Hematopoietic multipotent progenitor cell (in vitro differentiated cells): ENCODE measurements at regions not wholly inside any gene's neighbourhood (a gene's known extent, or its start where the extent isn't known, plus 50 kb on each side); places are given as distances from the start of the nearest gene placed in this dataset.
"Not testable (repeated sequence)": the region's sequence is repeated elsewhere in the genome, so short reads cannot be mapped to it uniquely, and the experiment has no call there.

Source experiments
- DNase-seq, 3 donors: peaks; one replicate each; pipeline ENCODE4 v3.0.0-alpha.2; 2011 to 2015; ENCODE audit warnings: low read depth in 2 of 3, low spot score in 2 of 3

- no peak for DNase-seq
Measured at GRCh38 chr20:19921284-19921793, 95.8 kb upstream of the NAA20 start.

- DNase-seq, result not testable (repeated sequence)
Measured at GRCh38 chr20:19921829-19922228, 95.3 kb upstream of the NAA20 start.

- no peak for DNase-seq
Measured at GRCh38 chr20:19922716-19923115, 94.4 kb upstream of the NAA20 start.

- DNase-seq, result no peak
Measured at GRCh38 chr20:19923762-19924161, 93.4 kb upstream of the NAA20 start.

- DNase-seq, result no peak
Measured at GRCh38 chr20:19924255-19924654, 92.9 kb upstream of the NAA20 start.

- no peak for DNase-seq
Measured at GRCh38 chr20:19926591-19926990, 90.6 kb upstream of the NAA20 start.

- no peak for DNase-seq
Measured at GRCh38 chr20:19928328-19929011, 88.7 kb upstream of the NAA20 start.

GRCh38 chr20:19929012-19929360 is 88.2 kb upstream of the NAA20 start:
- DNase-seq, result no peak

- no peak for DNase-seq
Measured at GRCh38 chr20:19929481-19930145, 87.5 kb upstream of the NAA20 start.

- DNase-seq, result peak in 1 of 3 donors; percentile 67
Measured at GRCh38 chr20:19930426-19930825, 86.7 kb upstream of the NAA20 start.

GRCh38 chr20:19932170-19932667 is 84.9 kb upstream of the NAA20 start:
- DNase-seq, result peak in 1 of 3 donors; percentile 14

- peak in 1 of 3 donors; percentile 59 for DNase-seq
Measured at GRCh38 chr20:19934792-19935491, 82.2 kb upstream of the NAA20 start.

- DNase-seq, result no peak
Measured at GRCh38 chr20:19935842-19936241, 81.3 kb upstream of the NAA20 start.

GRCh38 chr20:19936466-19937200 is 80.5 kb upstream of the NAA20 start:
- DNase-seq, result no peak

- DNase-seq, result peak in 2 of 3 donors; percentile 73 to 81
Measured at GRCh38 chr20:19937218-19937617, 79.9 kb upstream of the NAA20 start.

GRCh38 chr20:19937651-19938420 is 79.3 kb upstream of the NAA20 start:
- peak in 1 of 3 donors; percentile 84 for DNase-seq

- DNase-seq, result no peak
Measured at GRCh38 chr20:19938421-19939090, 78.6 kb upstream of the NAA20 start.

GRCh38 chr20:19940988-19941460 is 76.1 kb upstream of the NAA20 start:
- DNase-seq, result no peak

- no peak for DNase-seq
Measured at GRCh38 chr20:19942611-19943010, 74.6 kb upstream of the NAA20 start.
